K562 (cell line): ENCODE measurements at regions not wholly inside any gene's neighbourhood (a gene's known extent, or its start where the extent isn't known, plus 50 kb on each side); places are given as distances from the start of the nearest gene placed in this dataset.

Source experiments
- ATAC-seq: fragments of 200-7000 bp; cut with Tn5 transposase; 3 replicates; pipeline ENCODE4 v1.9.1; 2020; ENCODE audit warnings: moderate library complexity
- BruUV-seq: library from RNA; stranded (reverse); fragments of 400-500 nt; replicated peaks from 2 replicates; lab custom pipeline; 2021; lab: Mats Ljungman, UMichigan
- CTCF ChIA-PET: fragments of 300-600 bp; formaldehyde crosslinking; extraction: SDS; loops from one replicate; lab custom pipeline; 2021; ENCODE audit warnings: low intra/inter-chr PET ratio; lab: Yijun Ruan, JAX
- POLR2A ChIA-PET: fragments of 300-600, 350-650 bp; sonication (Branson Sonifier 250); formaldehyde crosslinking; extraction: SDS; loops from one replicate; lab custom pipeline; 2021; ENCODE audit warnings: antibody characterized with exemption, inconsistent platforms; lab: Yijun Ruan, JAX
- DNase-seq, 4 experiments: peaks; one replicate each; pipeline versions ENCODE4 v3.0.0 to v3.0.0-alpha.2; 2011 to 2018; ENCODE audit warnings: low spot score in 3 of 4, mixed read lengths in 3 of 4; ENCODE audit errors: extremely low read depth in 1 of 4
- FAIRE-seq: peaks from 2 replicates; lab custom pipeline; 2011; peaks lifted over from hg19 to GRCh38; lab: Jason Lieb, UNC
- H2AFZ ChIP-seq: 2 replicates; pipeline ENCODE4 v1.6.0; 2011; ENCODE audit warnings: low read depth, low read length, control low read depth, inconsistent platforms
- H3K27ac ChIP-seq: fragments of 200-600 bp; 3 replicates; pipeline ENCODE4 v1.8.0; 2011; ENCODE audit warnings: low read depth, mild to moderate bottlenecking, control low read depth, inconsistent platforms, low read length, moderate library complexity, mixed read lengths; ENCODE audit errors: extremely low read depth
- H3K27me3 ChIP-seq, 2 experiments: fragments of 300-600 bp in 1 of 2; 2 replicates in 1 of 2; 3 replicates in 1 of 2; pipeline versions ENCODE4 v1.6.0 to v1.8.0; 2011; ENCODE audit warnings: inconsistent platforms in 2 of 2, low read length in 2 of 2, mild to moderate bottlenecking in 1 of 2, mixed read lengths in 1 of 2, moderate library complexity in 1 of 2; ENCODE audit not compliant: control insufficient read depth in 2 of 2, insufficient read depth in 2 of 2
- H3K36me3 ChIP-seq: fragments of 300-600 bp; 3 replicates; pipeline ENCODE4 v1.8.0; 2011; ENCODE audit warnings: mild to moderate bottlenecking, low read length, inconsistent platforms; ENCODE audit not compliant: control insufficient read depth, insufficient read depth
- H3K4me1 ChIP-seq, 2 experiments: fragments of 200-600 bp in 1 of 2; replicated peaks in 1 of 2; 2 replicates in 1 of 2; 3 replicates in 1 of 2; pipeline versions ENCODE4 v1.5.1 to v1.8.0; 2011; ENCODE audit warnings: inconsistent platforms in 2 of 2, low read length in 2 of 2, mild to moderate bottlenecking in 1 of 2, mixed read lengths in 1 of 2, moderate library complexity in 1 of 2; ENCODE audit not compliant: control insufficient read depth in 2 of 2, insufficient read depth in 2 of 2
- H3K4me2 ChIP-seq: 2 replicates; pipeline ENCODE4 v1.6.1; 2011; ENCODE audit warnings: low read length, control low read depth, inconsistent platforms, mixed read lengths; ENCODE audit not compliant: insufficient read depth
- H3K4me3 ChIP-seq: fragments of 200-600 bp; sonication (generic), shearing (Covaris generic); 2 replicates; pipeline ENCODE4 v1.5.1; 2016; ENCODE audit warnings: control low read depth, inconsistent platforms
- H3K79me2 ChIP-seq: fragments of 200-600 bp; 3 replicates; pipeline ENCODE4 v1.8.0; 2011; ENCODE audit warnings: low read length, inconsistent platforms; ENCODE audit not compliant: control insufficient read depth, insufficient read depth
- H3K9ac ChIP-seq, 2 experiments: 2 replicates each; pipeline versions ENCODE4 v1.6.0 to v1.6.1; 2011; ENCODE audit warnings: low read depth in 2 of 2, low read length in 2 of 2, control low read depth in 1 of 2, inconsistent platforms in 1 of 2, mild to moderate bottlenecking in 1 of 2, mixed read lengths in 1 of 2; ENCODE audit not compliant: insufficient read depth in 1 of 2
- H3K9me1 ChIP-seq: one replicate; pipeline ENCODE4 v1.6.0; 2011; ENCODE audit warnings: inconsistent platforms, mild to moderate bottlenecking, low read length, moderate library complexity; ENCODE audit not compliant: control insufficient read depth, insufficient read depth
- H3K9me3 ChIP-seq: replicated peaks from 2 replicates; pipeline ENCODE4 v1.5.1; 2011; ENCODE audit warnings: low read depth, low read length, inconsistent platforms; ENCODE audit not compliant: control insufficient read depth, insufficient read depth
- H4K20me1 ChIP-seq: replicated peaks from 2 replicates; pipeline ENCODE4 v1.6.1; 2011; ENCODE audit warnings: low read length, inconsistent platforms, mixed read lengths; ENCODE audit not compliant: control insufficient read depth, insufficient read depth
- BCL6 ChIP-seq: fragments of 250-450 bp; sonication (Bioruptor Pico); IDR thresholded peaks from 2 replicates; pipeline ENCODE4 v1.4.0; 2020
- GATAD2B ChIP-seq: fragments of 450-650 bp; IDR thresholded peaks from 2 replicates; pipeline ENCODE4 v1.6.1; 2017; ENCODE audit warnings: mild to moderate bottlenecking, borderline replicate concordance
- KDM2B ChIP-seq: fragments of 250-450 bp; sonication (Bioruptor Pico); IDR thresholded peaks from 2 replicates; pipeline ENCODE4 v1.8.0; 2021; ENCODE audit warnings: mild to moderate bottlenecking, moderate library complexity
- SUPT5H ChIP-seq: fragments of 450-650 bp; IDR thresholded peaks from 2 replicates; pipeline ENCODE4 v1.6.1; 2016
- ZNF395 ChIP-seq: fragments of 200-800 bp; sonication (Bioruptor generic); IDR thresholded peaks from 2 replicates; pipeline ENCODE4 v1.6.1; 2017; ENCODE audit warnings: missing genetic modification characterization, missing compliant biosample characterization
- WGBS: fragments of 100-300 bp; shearing (Covaris generic); methylation state at CpG from one replicate; pipeline ENCODE4 v1.1.6; 2016; ENCODE audit warnings: low coverage, mixed read lengths; ENCODE audit not compliant: insufficient coverage; ENCODE audit errors: missing lambda C conversion rate; 5-methylcytosine and 5-hydroxymethylcytosine counted together
- in situ Hi-C: fragments of 300-500 bp; cut with MboI; formaldehyde crosslinking; loops from 4 replicates; pipeline ENCODE4 v1.15.0; 2018; ENCODE audit warnings: inconsistent platforms, mixed read lengths
- intact Hi-C: fragments of 100-400 bp; cut with micrococcal nuclease; formaldehyde crosslinking; loops from 2 replicates; pipeline ENCODE4 v1.14.2; 2022

GRCh38 chr11:130677486-130678153, 229.2 kb downstream of the ADAMTS15 start:
- no peak overlapping the region for H3K4me3 ChIP-seq
- H3K27ac ChIP-seq, result no peak overlapping the region
- no peak overlapping the region for H2AFZ ChIP-seq
- DNase-seq, result no peak
- WGBS, result 0% methylated on average over 6 of the region's 6 CpGs
- intact Hi-C loops (no loop called here), in situ Hi-C loops (no loop called here)
- ChIA-PET POLR2A (no interaction called here), CTCF (no interaction called here)
- no peaks in the 10 kb centered on the region for H3K27me3 ChIP-seq
- H4K20me1 ChIP-seq, result no peaks in the 10 kb centered on the region
- no peaks in the 10 kb centered on the region for H3K79me2 ChIP-seq
- H3K4me2 ChIP-seq, result no peak overlapping the region
- no peaks in the 10 kb centered on the region for H3K9me1 ChIP-seq
- no peak for TF ChIP-seq BCL6 (CRISPR knock-in tag)
- no peak for TF ChIP-seq ZNF395 (CRISPR knock-in tag)
- TF ChIP-seq GATAD2B, result no peak
- no peak for TF ChIP-seq SUPT5H
- TF ChIP-seq KDM2B (CRISPR knock-in tag), result no peak
- no peak for ATAC-seq
- no peaks in the 10 kb centered on the region for H3K36me3 ChIP-seq
- H3K9me3 ChIP-seq, result no peaks in the 10 kb centered on the region
- H3K9ac ChIP-seq, result no peak overlapping the region
- BruUV-seq, result no TSS peak
- no peaks in the 10 kb centered on the region for H3K4me1 ChIP-seq
- FAIRE-seq, result no peak
